B cell (primary cell): ENCODE measurements at regions not wholly inside any gene's neighbourhood (a gene's known extent, or its start where the extent isn't known, plus 50 kb on each side); places are given as distances from the start of the nearest gene placed in this dataset.

Source experiments
- ATAC-seq: fragments of 200-7000 bp; cut with Tn5 transposase; one replicate; pipeline ENCODE4 v1.10.0; 2021; ENCODE audit warnings: low read depth, mild to moderate bottlenecking, moderate number of reproducible peaks, moderate library complexity
- CTCF ChIA-PET: fragments of 350-600 bp; sonication (Branson Sonifier 250); formaldehyde crosslinking; loops from one replicate; lab custom pipeline; 2021; ENCODE audit warnings: antibody characterized with exemption, inconsistent platforms; lab: Charles Lee
- POLR2A ChIA-PET: fragments of 350-600 bp; sonication (Branson Sonifier 250); formaldehyde crosslinking; loops from one replicate; lab custom pipeline; 2021; ENCODE audit warnings: antibody characterized with exemption; lab: Charles Lee
- DNase-seq: peaks from one replicate; pipeline ENCODE4 v3.0.0; 2013
- H2AFZ ChIP-seq: 2 replicates; pipeline ENCODE4 v1.6.1; 2012; ENCODE audit warnings: mild to moderate bottlenecking, low read depth, low read length; ENCODE audit not compliant: insufficient read depth, poor library complexity, severe bottlenecking
- H3K27ac ChIP-seq, 2 donors: 1 replicate in 1 of 2; 2 replicates in 1 of 2; pipeline ENCODE4 v1.5.1; 2012 to 2013; ENCODE audit warnings: low read length in 2 of 2, mild to moderate bottlenecking in 2 of 2, moderate library complexity in 1 of 2
- H3K27me3 ChIP-seq, 4 experiments: fragments of 200-600 bp in 1 of 4; sonication (generic) in 1 of 4; replicated peaks in 1 of 4; 1 replicate in 2 of 4; 2 replicates in 2 of 4; pipeline versions ENCODE4 v1.6.1 to v1.7.0; 2013 to 2016; ENCODE audit warnings: low read length in 3 of 4, mild to moderate bottlenecking in 2 of 4, mixed read lengths in 1 of 4, moderate library complexity in 1 of 4; ENCODE audit not compliant: insufficient read depth in 4 of 4, control insufficient read depth in 3 of 4; ENCODE audit errors: control extremely low read depth in 1 of 4
- H3K36me3 ChIP-seq, 2 experiments: replicated peaks in 1 of 2; 1 replicate in 1 of 2; 2 replicates in 1 of 2; pipeline versions ENCODE4 v1.6.1 to v1.7.1; 2013; ENCODE audit warnings: low read length in 1 of 2; ENCODE audit not compliant: insufficient read depth in 2 of 2, control insufficient read depth in 1 of 2; ENCODE audit errors: control extremely low read depth in 1 of 2, extremely low read depth in 1 of 2
- H3K4me1 ChIP-seq, 2 donors: fragments of 200-600 bp in 1 of 2; sonication (generic) in 1 of 2; 1 replicate in 1 of 2; 2 replicates in 1 of 2; pipeline versions ENCODE4 v1.5.1 to v1.6.1; 2013 to 2017; ENCODE audit warnings: low read length in 2 of 2; ENCODE audit not compliant: control insufficient read depth in 2 of 2, insufficient read depth in 2 of 2
- H3K4me2 ChIP-seq: replicated peaks from 2 replicates; pipeline ENCODE3; 2012; ENCODE audit warnings: mild to moderate bottlenecking, low read depth, low read length; ENCODE audit not compliant: poor library complexity, severe bottlenecking
- H3K4me3 ChIP-seq, 5 experiments: fragments of 200-600 bp in 1 of 5; sonication (generic) in 1 of 5; 1 replicate in 3 of 5; 2 replicates in 2 of 5; pipeline versions ENCODE4 v1.5.1 to v1.7.0; 2011 to 2016; ENCODE audit warnings: low read length in 4 of 5, mild to moderate bottlenecking in 4 of 5, low read depth in 2 of 5, control low read depth in 1 of 5, moderate library complexity in 1 of 5; ENCODE audit not compliant: insufficient read depth in 1 of 5; ENCODE audit errors: control extremely low read depth in 1 of 5, extremely low read depth in 1 of 5
- H3K79me2 ChIP-seq: fragments of 200-600 bp; sonication (generic); one replicate; pipeline ENCODE4 v1.6.0; 2016; ENCODE audit warnings: low read length; ENCODE audit not compliant: control insufficient read depth, insufficient read depth
- H3K9ac ChIP-seq: fragments of 200-600 bp; sonication (generic); 2 replicates; pipeline ENCODE4 v1.6.1; 2017; ENCODE audit warnings: mild to moderate bottlenecking, low read length, moderate library complexity
- H3K9me3 ChIP-seq, 3 donors: one replicate each; pipeline versions ENCODE4 v1.6.1 to v1.7.1; 2013; ENCODE audit warnings: low read length in 2 of 3; ENCODE audit not compliant: control insufficient read depth in 2 of 3, insufficient read depth in 1 of 3; ENCODE audit errors: control extremely low read depth in 1 of 3
- H4K20me1 ChIP-seq: 2 replicates; pipeline ENCODE4 v1.6.0; 2012; ENCODE audit warnings: mild to moderate bottlenecking, low read length; ENCODE audit not compliant: insufficient read depth, control insufficient read depth, poor library complexity, severe bottlenecking
- H3K27ac Mint-ChIP-seq: one replicate; pipeline ENCODE4 v1.8.0; 2021; ENCODE audit warnings: mixed read lengths
- H3K27me3 Mint-ChIP-seq: one replicate; pipeline ENCODE4 v1.8.0; 2021; ENCODE audit warnings: mixed read lengths
- H3K4me1 Mint-ChIP-seq: one replicate; pipeline ENCODE4 v1.8.0; 2021; ENCODE audit warnings: mixed read lengths
- H3K4me3 Mint-ChIP-seq: one replicate; pipeline ENCODE4 v1.8.0; 2021; ENCODE audit warnings: mixed read lengths
- H3K9me3 Mint-ChIP-seq: one replicate; pipeline ENCODE4 v1.8.0; 2022; ENCODE audit warnings: mixed read lengths; ENCODE audit not compliant: insufficient read depth
- CTCF ChIP-seq: fragments of 200-600 bp; IDR thresholded peaks from one replicate; pipeline ENCODE4 v1.8.0; 2022; ENCODE audit warnings: antibody characterized with exemption, mild to moderate bottlenecking
- EZH2 ChIP-seq: IDR thresholded peaks from 2 replicates; pipeline ENCODE4 v1.6.1; 2012; ENCODE audit warnings: borderline replicate concordance, low read depth, mild to moderate bottlenecking, moderate library complexity, low read length; ENCODE audit not compliant: insufficient read depth, poor library complexity, severe bottlenecking
- WGBS: methylation state at CpG from one replicate; pipeline ENCODE4 v1.1.5; 2013; ENCODE audit warnings: missing lambda C conversion rate; ENCODE audit not compliant: insufficient coverage; 5-methylcytosine and 5-hydroxymethylcytosine counted together
- intact Hi-C: fragments of 100-400 bp; cut with micrococcal nuclease; formaldehyde crosslinking; loops from one replicate; pipeline ENCODE4 v1.10.0; 2022

GRCh38 chr14:101237252-101237616, 324.1 kb upstream of the DIO3 start:
- H4K20me1 ChIP-seq, result no peaks in the 10 kb centered on the region
- H3K9me3 ChIP-seq, result peaks cover 0 to 12% (median 3%) of the 10 kb centered on the region in 3 donors
- H3K9ac ChIP-seq, result no peak overlapping the region
- H3K27me3 Mint-ChIP-seq, result peaks cover 4% of the 10 kb centered on the region
- H3K9me3 Mint-ChIP-seq, result peaks cover 3% of the 10 kb centered on the region
- no peak overlapping the region for H3K4me3 Mint-ChIP-seq
- no peak overlapping the region for H3K27ac ChIP-seq
- no peaks in the 10 kb centered on the region for H3K4me1 ChIP-seq
- 82% methylated on average over 9 of the region's 9 CpGs for WGBS
- no peak for ATAC-seq
- TF ChIP-seq CTCF (no peak), EZH2 (no peak)
- peaks cover 0 to 5% (median 0%) of the 10 kb centered on the region in 4 experiments for H3K27me3 ChIP-seq
- intact Hi-C loops, result no loop called here
- H3K27ac Mint-ChIP-seq, result no peak overlapping the region
- no peaks in the 10 kb centered on the region for H3K36me3 ChIP-seq
- ChIA-PET CTCF (no interaction called here), POLR2A (no interaction called here)
- no peaks in the 10 kb centered on the region for H3K79me2 ChIP-seq
- H2AFZ ChIP-seq, result no peak overlapping the region
- no peak overlapping the region for H3K4me3 ChIP-seq
- no peak overlapping the region for H3K4me2 ChIP-seq
- H3K4me1 Mint-ChIP-seq, result no peaks in the 10 kb centered on the region
- DNase-seq, result no peak

GRCh38 chr14:101239065-101239464, 322.2 kb upstream of the DIO3 start:
- Histone ChIP-seq H3K27me3 (peaks cover 0 to 2% (median 0%) of the 10 kb centered on the region in 4 experiments), H3K4me3 (no peak overlapping the region), H3K9me3 (peaks cover 0 to 17% (median 3%) of the 10 kb centered on the region in 3 donors), H3K27ac (no peak overlapping the region), H3K4me2 (no peak overlapping the region), H4K20me1 (no peaks in the 10 kb centered on the region), H3K4me1 (no peaks in the 10 kb centered on the region), H2AFZ (no peak overlapping the region), H3K36me3 (no peaks in the 10 kb centered on the region), H3K79me2 (no peaks in the 10 kb centered on the region), H3K9ac (no peak overlapping the region)
- Mint-ChIP-seq H3K27ac (no peak overlapping the region), H3K9me3 (peaks cover 3% of the 10 kb centered on the region), H3K4me3 (no peak overlapping the region), H3K27me3 (peaks cover 4% of the 10 kb centered on the region), H3K4me1 (no peaks in the 10 kb centered on the region)
- ChIA-PET POLR2A (no interaction called here), CTCF (no interaction called here)
- no peak for ATAC-seq
- intact Hi-C loops, result no loop called here
- TF ChIP-seq EZH2 (no peak), CTCF (no peak)
- 90% methylated on average over 9 of the region's 9 CpGs for WGBS
- no peak for DNase-seq
